GM12865 (cell line): ENCODE measurements at regions not wholly inside any gene's neighbourhood (a gene's known extent, or its start where the extent isn't known, plus 50 kb on each side); places are given as distances from the start of the nearest gene placed in this dataset.

Experiments used
- DNase-seq: peaks from one replicate; pipeline ENCODE4 v3.0.0; 2010; ENCODE audit warnings: low read depth
- H3K4me3 ChIP-seq: 2 replicates; pipeline ENCODE4 v1.5.1; 2011; ENCODE audit warnings: mild to moderate bottlenecking, low read depth, low read length, control low read depth
- TF ChIP-seq, protein P1 (sequence below): IDR thresholded peaks from 2 replicates; pipeline ENCODE4 v1.5.1; 2011; ENCODE audit warnings: low read length, control low read depth, low read depth, inconsistent platforms; ENCODE audit not compliant: insufficient read depth; ENCODE audit errors: missing control alignments

DNA sequence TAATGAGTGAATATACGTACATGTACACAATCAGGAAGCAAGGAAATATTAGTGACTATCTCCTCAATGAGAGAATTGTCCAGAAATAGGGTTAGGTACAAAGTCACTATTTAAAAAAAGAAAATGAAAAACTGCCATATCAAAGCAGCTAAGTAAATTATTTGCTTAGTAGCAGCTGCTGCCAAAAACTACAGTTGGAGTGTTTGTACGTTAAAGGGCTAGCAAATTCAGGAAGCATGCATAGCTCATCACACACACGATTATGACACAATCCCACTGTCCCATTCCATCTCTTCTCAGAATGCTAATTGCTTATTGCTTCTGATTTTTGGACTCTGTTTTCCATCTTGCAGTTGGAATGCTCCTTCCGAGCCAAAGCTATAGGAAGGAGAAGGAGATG, 2012.5 kb upstream of the LRRTM1 start:
- TF ChIP-seq, protein P1, sequence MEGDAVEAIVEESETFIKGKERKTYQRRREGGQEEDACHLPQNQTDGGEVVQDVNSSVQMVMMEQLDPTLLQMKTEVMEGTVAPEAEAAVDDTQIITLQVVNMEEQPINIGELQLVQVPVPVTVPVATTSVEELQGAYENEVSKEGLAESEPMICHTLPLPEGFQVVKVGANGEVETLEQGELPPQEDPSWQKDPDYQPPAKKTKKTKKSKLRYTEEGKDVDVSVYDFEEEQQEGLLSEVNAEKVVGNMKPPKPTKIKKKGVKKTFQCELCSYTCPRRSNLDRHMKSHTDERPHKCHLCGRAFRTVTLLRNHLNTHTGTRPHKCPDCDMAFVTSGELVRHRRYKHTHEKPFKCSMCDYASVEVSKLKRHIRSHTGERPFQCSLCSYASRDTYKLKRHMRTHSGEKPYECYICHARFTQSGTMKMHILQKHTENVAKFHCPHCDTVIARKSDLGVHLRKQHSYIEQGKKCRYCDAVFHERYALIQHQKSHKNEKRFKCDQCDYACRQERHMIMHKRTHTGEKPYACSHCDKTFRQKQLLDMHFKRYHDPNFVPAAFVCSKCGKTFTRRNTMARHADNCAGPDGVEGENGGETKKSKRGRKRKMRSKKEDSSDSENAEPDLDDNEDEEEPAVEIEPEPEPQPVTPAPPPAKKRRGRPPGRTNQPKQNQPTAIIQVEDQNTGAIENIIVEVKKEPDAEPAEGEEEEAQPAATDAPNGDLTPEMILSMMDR, result no peak
- no peak for DNase-seq

DNA sequence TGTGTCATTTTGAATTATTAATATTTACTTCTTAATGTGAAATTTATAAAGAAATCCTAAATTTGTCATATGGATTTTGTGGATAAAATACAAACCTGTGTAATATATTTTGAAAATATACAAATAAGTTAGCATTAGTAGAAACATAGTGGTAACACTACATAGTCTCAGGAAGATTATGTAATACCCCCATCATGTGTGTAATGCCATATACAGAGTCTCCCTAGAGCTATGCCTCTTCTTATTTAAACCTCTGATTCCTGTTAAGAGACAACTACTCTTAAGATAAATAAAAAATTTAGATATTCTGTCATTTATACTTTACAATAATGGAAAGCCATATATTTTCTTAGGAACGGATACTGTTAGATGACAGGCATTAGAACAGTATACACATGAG, 2012.0 kb upstream of the LRRTM1 start:
- TF ChIP-seq, protein P1, result no peak
- DNase-seq, result no peak
- no peak overlapping the region for H3K4me3 ChIP-seq

More for the DNA sequence above, 2012.5 kb upstream of the LRRTM1 start:
- no peak overlapping the region for H3K4me3 ChIP-seq

DNA sequence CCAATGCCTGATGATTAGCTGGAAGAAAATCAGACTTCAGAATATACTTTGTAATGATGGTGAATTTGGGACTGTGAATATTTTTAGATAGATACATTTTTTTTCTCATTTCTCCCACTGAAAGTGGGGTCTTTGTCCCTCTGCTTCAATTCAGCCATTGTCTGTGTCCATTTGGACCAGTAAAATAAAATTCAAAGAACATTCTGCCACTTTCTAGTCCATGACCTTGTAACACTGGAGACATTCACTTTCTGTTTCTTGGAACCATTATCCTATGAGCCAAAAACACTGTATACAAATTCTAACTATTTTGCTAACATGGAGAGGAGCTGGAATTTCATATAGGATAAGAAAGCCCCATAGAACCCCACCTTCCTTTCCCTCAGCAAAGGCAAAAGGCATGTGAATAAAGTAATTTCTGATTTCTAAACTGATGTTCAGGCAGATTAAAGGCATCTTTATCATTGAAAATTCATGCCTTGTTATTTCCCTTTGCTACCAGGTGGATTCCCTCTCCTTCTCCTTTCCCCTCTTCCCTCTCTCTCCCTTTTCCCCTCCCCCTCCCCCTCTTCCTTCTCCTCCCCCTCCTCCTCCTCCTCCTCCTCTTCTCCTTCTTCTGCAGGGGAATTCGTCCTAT, 2010.4 kb upstream of the LRRTM1 start:
- no peak for DNase-seq
- TF ChIP-seq, protein P1, result no peak
- H3K4me3 ChIP-seq, result no peak overlapping the region

DNA sequence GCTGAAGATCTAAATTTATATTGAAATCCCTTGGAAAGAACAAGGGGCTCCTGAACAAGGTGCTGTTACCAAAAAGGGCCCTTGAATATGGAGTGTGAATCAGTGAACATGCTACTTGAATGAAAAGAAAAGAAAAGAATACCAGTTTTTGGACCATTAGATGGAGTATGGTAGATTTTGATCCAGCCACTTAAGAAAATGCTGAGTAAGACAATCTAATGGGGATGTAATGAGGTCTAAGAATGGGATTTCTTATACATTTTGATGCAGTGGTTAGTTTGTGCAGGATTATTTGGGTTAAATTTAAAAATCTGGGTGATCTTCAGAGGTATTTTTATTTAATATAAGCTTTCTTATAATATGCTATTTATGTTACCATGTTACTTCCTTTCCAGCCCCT, 2003.0 kb upstream of the LRRTM1 start:
- no peak overlapping the region for H3K4me3 ChIP-seq
- no peak for DNase-seq
- TF ChIP-seq, protein P1, result no peak

DNA sequence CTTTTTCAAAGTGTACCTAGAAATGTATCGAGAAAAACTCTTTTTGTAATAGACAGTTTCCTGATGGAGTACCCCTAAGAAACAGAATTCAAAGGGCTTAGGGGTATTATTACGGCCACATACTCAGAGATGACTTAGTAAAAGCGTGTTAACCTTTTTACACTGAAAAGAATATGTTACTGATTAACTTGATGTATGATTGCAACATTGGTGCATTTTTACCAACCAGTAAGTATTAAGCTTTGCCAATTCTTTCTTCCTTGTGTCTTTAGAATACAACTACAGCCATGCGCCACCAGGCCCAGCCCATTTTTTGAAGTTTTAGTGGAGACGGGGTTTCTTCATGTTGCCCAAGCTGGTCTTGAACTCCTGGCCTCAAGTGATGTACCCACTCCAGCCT, 1997.0 kb upstream of the LRRTM1 start:
- TF ChIP-seq, protein P1, result no peak
- H3K4me3 ChIP-seq, result no peak overlapping the region
- DNase-seq, result no peak

DNA sequence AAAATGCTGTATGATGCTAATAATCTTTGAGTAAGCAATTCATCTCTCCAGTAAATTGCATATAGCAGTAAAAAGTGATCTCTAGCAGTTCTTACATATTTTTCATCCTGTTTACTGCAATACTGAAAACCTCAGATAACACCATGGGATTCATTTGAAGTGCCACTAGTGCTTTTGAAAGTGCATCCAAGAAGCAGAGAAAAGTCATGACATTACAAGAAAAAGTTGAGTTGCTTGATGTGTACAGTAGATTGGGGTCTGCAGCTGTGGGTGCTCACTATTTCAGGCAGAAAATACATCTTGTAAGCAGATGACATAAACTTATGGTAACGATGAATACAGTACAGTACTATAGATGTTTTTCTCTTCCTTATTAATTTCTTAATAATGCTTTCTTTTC, 1984.9 kb upstream of the LRRTM1 start:
- TF ChIP-seq, protein P1, result no peak

DNA sequence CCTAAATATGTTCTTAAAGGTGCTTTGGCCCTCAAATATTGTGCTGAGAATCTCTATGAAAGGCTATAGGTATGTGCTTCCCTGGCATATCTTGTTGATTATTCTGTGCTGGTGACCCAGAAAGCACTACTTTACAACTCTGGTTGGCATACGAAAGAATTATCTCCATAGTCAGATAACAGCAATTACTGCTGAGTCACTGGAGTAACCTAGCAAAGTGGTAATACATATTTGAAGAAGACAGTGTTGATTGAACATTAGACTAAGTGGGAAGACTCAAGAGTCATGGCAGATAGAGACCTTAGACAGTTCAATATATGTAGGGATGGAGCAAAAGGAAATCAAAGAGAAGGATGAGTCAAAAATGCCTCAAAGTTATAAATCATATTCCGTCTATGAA, 1978.5 kb upstream of the LRRTM1 start:
- TF ChIP-seq, protein P1, result no peak

More for the DNA sequence above, 1984.9 kb upstream of the LRRTM1 start:
- no peak for DNase-seq
- H3K4me3 ChIP-seq, result no peak overlapping the region

More for the DNA sequence above, 1978.5 kb upstream of the LRRTM1 start:
- no peak for DNase-seq
- H3K4me3 ChIP-seq, result no peak overlapping the region
